ENCODE measurements at regions not wholly inside any gene's neighbourhood (a gene's known extent, or its start where the extent isn't known, plus 50 kb on each side); places are given as distances from the start of the nearest gene placed in this dataset.
"Not testable (repeated sequence)": the region's sequence is repeated elsewhere in the genome, so short reads cannot be mapped to it uniquely, and the experiment has no call there.

DNA sequence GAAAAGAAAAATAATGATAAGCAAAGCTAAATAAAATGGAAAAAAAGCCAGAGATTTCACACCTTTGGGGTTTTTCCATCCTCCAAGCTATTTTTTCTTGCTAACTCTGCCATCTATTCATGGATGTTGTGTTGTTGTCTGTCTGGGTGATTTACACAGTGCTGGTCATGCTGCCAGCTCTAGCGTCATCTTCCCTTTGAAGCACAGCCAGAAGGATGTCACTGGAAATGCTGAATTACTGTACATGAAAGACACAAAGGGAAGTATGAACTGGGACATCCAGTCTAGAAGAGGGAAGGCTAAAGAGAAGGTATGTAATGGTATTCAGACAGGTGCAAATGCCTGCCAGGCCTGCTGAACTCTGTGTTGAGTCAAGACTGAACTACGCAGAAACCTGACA, 241.9 kb upstream of the STXBP5 start:
- Mint-ChIP-seq H3K9me3 (peaks cover 3 to 13% (median 4%) of the 10 kb centered on the region in 3 donors), H3K27me3 (no peaks in the 10 kb centered on the region), H3K4me1 (no peaks in the 10 kb centered on the region), H3K36me3 (no peaks in the 10 kb centered on the region), H3K27ac (no peak overlapping the region), H3K4me3 (no peak overlapping the region)

DNA sequence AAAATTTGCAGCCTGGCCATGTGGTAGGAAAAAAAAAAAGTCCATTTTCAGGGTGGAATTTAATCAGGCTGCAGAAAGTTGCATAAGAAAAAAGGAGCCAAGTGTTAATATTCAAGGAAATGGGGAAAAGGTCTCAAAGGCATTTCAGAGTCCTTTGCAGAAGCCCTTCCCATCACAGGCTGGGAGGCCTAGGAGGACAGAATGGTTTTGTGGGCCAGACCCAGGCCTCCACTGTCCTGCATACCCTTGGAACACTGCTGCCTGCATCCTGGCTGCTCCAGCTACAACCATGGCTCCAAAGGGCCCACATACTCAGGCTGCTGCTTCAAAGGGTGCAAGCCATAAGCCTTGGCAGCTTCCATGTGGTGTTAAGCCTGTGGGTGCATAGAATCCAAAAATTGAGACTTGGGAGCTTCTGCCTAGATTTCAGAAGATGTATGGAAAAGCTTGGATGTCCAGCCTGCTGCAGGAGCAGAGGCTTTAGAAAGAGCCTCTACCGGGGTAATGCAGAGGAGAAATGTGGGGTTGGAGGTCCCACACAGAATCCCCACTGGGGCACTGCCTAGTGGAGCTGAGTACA, 239.0 kb upstream of the STXBP5 start:
- no peaks in the 10 kb centered on the region for H3K4me1 Mint-ChIP-seq
- H3K9me3 Mint-ChIP-seq, result peaks cover 4 to 13% (median 5%) of the 10 kb centered on the region in 3 donors

DNA sequence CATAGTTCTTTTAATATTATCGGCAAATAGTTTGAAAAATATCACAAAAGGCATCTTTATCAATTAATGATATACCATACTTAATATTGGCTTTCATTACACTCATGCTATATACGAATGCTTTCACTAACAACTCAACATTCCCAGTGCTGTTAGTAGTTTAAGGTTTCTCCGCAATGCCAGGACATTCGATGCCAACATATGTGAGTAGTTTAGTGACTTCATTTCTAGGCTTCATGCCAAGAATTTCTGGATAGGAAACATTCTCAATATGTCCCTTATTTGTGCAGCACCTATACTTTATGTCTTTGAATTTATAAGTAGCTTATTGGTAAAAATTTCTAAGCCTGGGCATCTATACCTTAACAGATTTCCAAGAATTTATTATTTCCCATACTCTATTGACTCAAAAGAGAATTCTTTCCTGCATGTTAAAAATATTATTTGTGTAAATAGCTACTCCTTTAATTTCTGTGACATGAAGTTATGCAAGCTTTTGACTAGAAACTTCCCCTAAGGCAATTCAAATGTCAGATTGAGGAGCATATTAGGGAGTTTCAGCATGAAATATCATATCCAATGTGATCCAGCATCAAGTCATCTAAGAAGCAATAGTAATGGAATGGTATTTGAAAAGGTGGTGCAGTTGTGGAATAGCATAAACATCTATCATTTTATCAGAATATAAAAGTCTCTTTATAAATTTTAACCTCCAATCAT, 236.0 kb upstream of the STXBP5 start:
- H3K27me3 Mint-ChIP-seq, result no peaks in the 10 kb centered on the region
- H3K9me3 Mint-ChIP-seq, result peaks cover 0 to 13% (median 5%) of the 10 kb centered on the region in 3 donors
- no peaks in the 10 kb centered on the region for H3K4me1 Mint-ChIP-seq
- H3K27ac Mint-ChIP-seq, result no peak overlapping the region
- no peak overlapping the region for H3K4me3 Mint-ChIP-seq
- no peaks in the 10 kb centered on the region for H3K36me3 Mint-ChIP-seq

More for the DNA sequence above, 239.0 kb upstream of the STXBP5 start:
- H3K27ac Mint-ChIP-seq, result no peak overlapping the region
- H3K36me3 Mint-ChIP-seq, result no peaks in the 10 kb centered on the region
- H3K27me3 Mint-ChIP-seq, result no peaks in the 10 kb centered on the region
- H3K4me3 Mint-ChIP-seq, result peak overlapping the region in 1 of 4 donors; percentile 9

DNA sequence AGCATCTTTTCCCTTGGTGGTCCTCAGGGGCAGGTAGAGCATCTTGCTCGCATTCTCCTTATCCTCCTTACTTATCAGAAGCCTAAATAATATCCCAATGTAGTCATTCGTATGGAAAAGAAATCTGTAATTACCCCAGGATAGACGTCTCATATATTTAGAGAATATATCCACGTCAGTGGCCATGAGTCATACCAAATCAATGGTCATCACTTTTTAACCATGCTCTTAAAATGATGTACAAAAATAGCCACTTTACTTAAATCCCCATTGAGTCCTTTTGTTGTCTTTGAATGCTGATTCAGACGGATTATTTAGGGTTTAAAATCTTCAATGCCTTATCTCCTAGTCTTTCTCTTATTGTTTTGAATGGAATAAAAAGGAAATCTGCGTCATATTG, 231.7 kb upstream of the STXBP5 start:
- no peak overlapping the region for H3K4me3 Mint-ChIP-seq
- peaks cover 4% of the 10 kb centered on the region for H3K27me3 Mint-ChIP-seq
- H3K9me3 Mint-ChIP-seq, result no peaks in the 10 kb centered on the region
- H3K27ac Mint-ChIP-seq, result no peak overlapping the region
- no peaks in the 10 kb centered on the region for H3K4me1 Mint-ChIP-seq
- H3K36me3 Mint-ChIP-seq, result no peaks in the 10 kb centered on the region

DNA sequence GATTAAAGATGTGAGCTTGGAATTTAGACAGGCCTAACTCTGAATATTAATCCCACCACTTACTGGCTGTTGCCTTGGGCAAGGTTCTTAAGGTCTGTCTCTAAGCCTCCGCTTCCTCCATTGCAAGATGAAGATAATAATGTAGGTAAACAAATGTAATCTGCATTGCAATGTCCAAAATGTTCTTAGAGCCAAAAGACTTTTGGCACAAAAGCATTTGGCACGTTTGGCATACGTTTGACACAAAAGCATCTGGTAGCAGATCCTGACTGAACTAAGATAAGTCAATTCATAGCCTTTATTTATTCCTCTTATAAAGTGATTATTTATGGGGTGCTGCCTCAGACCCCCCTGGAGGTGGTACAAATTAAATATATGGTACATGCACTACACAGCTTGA, 229.9 kb upstream of the STXBP5 start:
- no peak overlapping the region for H3K27ac Mint-ChIP-seq

GRCh38 chr6:146975093-146975492, 229.1 kb upstream of the STXBP5 start:
- Mint-ChIP-seq H3K27ac (no peak overlapping the region), H3K36me3 (peaks cover 1% of the 10 kb centered on the region), H3K4me1 (no peaks in the 10 kb centered on the region), H3K4me3 (no peak overlapping the region), H3K27me3 (peaks cover 4% of the 10 kb centered on the region), H3K9me3 (no peaks in the 10 kb centered on the region)

More for the DNA sequence above, 229.9 kb upstream of the STXBP5 start:
- H3K4me1 Mint-ChIP-seq, result no peaks in the 10 kb centered on the region
- peaks cover 4% of the 10 kb centered on the region for H3K27me3 Mint-ChIP-seq
- H3K9me3 Mint-ChIP-seq, result no peaks in the 10 kb centered on the region
- H3K4me3 Mint-ChIP-seq, result no peak overlapping the region
- peaks cover 1% of the 10 kb centered on the region for H3K36me3 Mint-ChIP-seq

DNA sequence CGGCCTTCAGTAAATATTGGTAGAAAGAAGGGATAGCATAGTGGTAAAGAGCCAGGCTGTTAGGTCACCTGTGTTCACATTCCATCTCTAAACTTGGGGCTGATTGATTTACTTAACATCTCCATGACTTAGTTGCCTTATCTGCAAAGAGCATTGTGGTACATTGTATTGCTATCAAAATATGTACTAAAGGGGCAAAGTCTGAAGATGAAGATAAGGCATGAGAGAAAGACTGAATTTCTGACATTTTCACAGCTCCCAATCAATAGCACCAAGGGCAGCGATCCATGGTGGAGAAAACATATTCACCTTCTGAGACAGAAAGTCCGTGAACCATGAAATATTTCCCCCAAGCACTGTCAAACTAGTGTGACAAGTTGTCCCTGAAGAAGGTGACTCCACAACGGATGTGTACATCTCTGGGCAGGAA, 223.3 kb upstream of the STXBP5 start:
- Mint-ChIP-seq H3K4me1 (no peaks in the 10 kb centered on the region), H3K27ac (no peak overlapping the region), H3K4me3 (no peak overlapping the region), H3K27me3 (peaks cover 4% of the 10 kb centered on the region), H3K9me3 (peaks cover 0 to under 1% (median 0%) of the 10 kb centered on the region in 3 donors), H3K36me3 (peaks cover 1% of the 10 kb centered on the region)

- no peak overlapping the region for H3K27ac Mint-ChIP-seq
- H3K27me3 Mint-ChIP-seq, result peaks cover 4% of the 10 kb centered on the region
- no peak overlapping the region for H3K4me3 Mint-ChIP-seq
Observed at GRCh38 chr6:146981981-146982380, 222.2 kb upstream of the STXBP5 start.

GRCh38 chr6:146984251-146984924, 219.8 kb upstream of the STXBP5 start:
- no peak overlapping the region for H3K27ac Mint-ChIP-seq
- peaks cover 0 to 3% (median 0%) of the 10 kb centered on the region in 3 donors for H3K9me3 Mint-ChIP-seq
- H3K4me3 Mint-ChIP-seq, result no peak overlapping the region
- H3K4me1 Mint-ChIP-seq, result no peaks in the 10 kb centered on the region
- H3K36me3 Mint-ChIP-seq, result no peaks in the 10 kb centered on the region
- H3K27me3 Mint-ChIP-seq, result peaks cover 2% of the 10 kb centered on the region

More at GRCh38 chr6:146981981-146982380, 222.2 kb upstream of the STXBP5 start:
- Mint-ChIP-seq H3K36me3 (peaks cover 1% of the 10 kb centered on the region), H3K9me3 (peaks cover 0 to 3% (median 0%) of the 10 kb centered on the region in 3 donors), H3K4me1 (no peaks in the 10 kb centered on the region)

DNA sequence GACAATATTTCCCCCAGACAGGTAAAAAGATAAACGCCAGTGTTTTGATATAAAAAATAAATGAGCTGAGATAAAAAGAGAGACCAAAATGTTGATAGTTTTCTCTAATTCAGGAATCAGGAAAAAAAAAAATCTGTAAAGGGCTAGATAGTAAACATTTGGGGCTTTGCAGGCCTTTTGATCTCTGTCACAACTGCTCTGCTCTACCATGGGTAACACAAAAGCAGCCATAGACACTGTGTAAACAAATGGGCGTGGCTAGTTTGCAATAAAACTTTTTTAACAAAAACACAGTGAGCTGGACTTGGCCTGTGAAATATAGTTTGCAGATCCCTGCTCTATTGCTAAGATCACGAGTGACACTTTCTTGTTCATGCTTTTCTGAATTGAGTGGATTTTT, 219.1 kb upstream of the STXBP5 start:
- H3K9me3 Mint-ChIP-seq, result peaks cover 0 to 3% (median 0%) of the 10 kb centered on the region in 3 donors
- H3K4me3 Mint-ChIP-seq, result no peak overlapping the region
- H3K27me3 Mint-ChIP-seq, result peaks cover 2% of the 10 kb centered on the region
- no peaks in the 10 kb centered on the region for H3K4me1 Mint-ChIP-seq
- no peak overlapping the region for H3K27ac Mint-ChIP-seq
- no peaks in the 10 kb centered on the region for H3K36me3 Mint-ChIP-seq

- Mint-ChIP-seq H3K4me3 (peak overlapping the region in 1 of 4 donors; percentile 35), H3K9me3 (peaks cover 0 to 3% (median 0%) of the 10 kb centered on the region in 3 donors), H3K27ac (no peak overlapping the region), H3K27me3 (no peaks in the 10 kb centered on the region), H3K4me1 (no peaks in the 10 kb centered on the region), H3K36me3 (no peaks in the 10 kb centered on the region)
Observed at GRCh38 chr6:146985966-146986365, 218.3 kb upstream of the STXBP5 start.

DNA sequence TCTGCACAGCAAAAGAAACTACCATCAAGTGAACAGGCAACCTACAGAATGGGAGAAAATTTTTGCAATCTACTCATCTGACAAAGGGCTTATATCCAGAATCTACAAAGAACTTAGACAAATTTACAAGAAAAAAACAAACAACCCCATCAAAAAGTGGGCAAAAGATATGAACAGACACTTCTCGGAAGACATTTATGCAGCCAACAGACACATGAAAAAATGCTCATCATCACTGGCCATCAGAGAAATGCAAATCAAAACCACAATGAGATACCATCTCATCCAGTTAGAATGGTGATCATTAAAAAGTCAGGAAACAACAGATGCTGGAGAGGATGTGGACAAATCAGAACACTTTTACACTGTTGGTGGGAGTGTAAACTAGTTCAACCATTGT, 216.3 kb upstream of the STXBP5 start:
- H3K4me1 Mint-ChIP-seq, H3K27ac Mint-ChIP-seq, H3K4me3 Mint-ChIP-seq, H3K36me3 Mint-ChIP-seq, H3K27me3 Mint-ChIP-seq, H3K9me3 Mint-ChIP-seq: not testable (repeated sequence)

- Mint-ChIP-seq H3K9me3 (peaks cover 0 to 3% (median 0%) of the 10 kb centered on the region in 3 donors), H3K4me1 (no peaks in the 10 kb centered on the region), H3K27ac (no peak overlapping the region), H3K4me3 (no peak overlapping the region), H3K27me3 (no peaks in the 10 kb centered on the region), H3K36me3 (no peaks in the 10 kb centered on the region)
Observed at GRCh38 chr6:146989860-146990259, 214.4 kb upstream of the STXBP5 start.

DNA sequence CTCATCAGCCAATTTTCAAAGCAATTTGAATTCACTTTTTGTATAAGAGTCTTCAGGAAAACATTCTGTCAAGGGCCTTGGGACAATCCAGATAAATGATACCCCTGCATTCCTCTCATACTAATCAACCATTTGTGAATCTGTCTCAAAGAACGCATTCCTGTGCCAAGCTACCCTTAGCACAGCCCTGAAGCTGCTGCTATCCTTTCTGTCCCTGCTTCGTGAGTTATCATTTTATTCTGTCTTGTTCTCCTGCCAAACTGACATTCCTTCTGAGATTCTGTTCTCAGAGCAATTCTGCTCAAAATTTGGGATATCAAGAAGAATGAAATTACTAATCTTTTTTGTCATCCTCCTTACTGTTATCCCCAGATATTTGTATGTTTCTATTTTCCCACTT, 213.9 kb upstream of the STXBP5 start:
- no peaks in the 10 kb centered on the region for H3K36me3 Mint-ChIP-seq
- peaks cover 0 to 3% (median 0%) of the 10 kb centered on the region in 3 donors for H3K9me3 Mint-ChIP-seq
- H3K27ac Mint-ChIP-seq, result no peak overlapping the region
- H3K4me3 Mint-ChIP-seq, result no peak overlapping the region
- no peaks in the 10 kb centered on the region for H3K4me1 Mint-ChIP-seq
- no peaks in the 10 kb centered on the region for H3K27me3 Mint-ChIP-seq

Measured in IgD-negative memory B cell (primary cell).